Iris pigment epithelial cell (primary cell): ENCODE measurements at regions not wholly inside any gene's neighbourhood (a gene's known extent, or its start where the extent isn't known, plus 50 kb on each side); places are given as distances from the start of the nearest gene placed in this dataset.
"Not testable (repeated sequence)": the region's sequence is repeated elsewhere in the genome, so short reads cannot be mapped to it uniquely, and the experiment has no call there.

Experiments used
- DNase-seq: peaks from one replicate; pipeline ENCODE4 v3.0.0-alpha.2; 2011; ENCODE audit warnings: low read depth

GRCh38 chrX:115911967-115912366, 258.6 kb upstream of the AGTR2 start:
- DNase-seq: no peak

GRCh38 chrX:115912372-115912897, 258.1 kb upstream of the AGTR2 start:
- peak; percentile 22 for DNase-seq

- DNase-seq: no peak
Observed at GRCh38 chrX:115913575-115913974, 257.0 kb upstream of the AGTR2 start.

GRCh38 chrX:115915625-115916024, 254.9 kb upstream of the AGTR2 start:
- DNase-seq: not testable (repeated sequence)

GRCh38 chrX:115929480-115929879, 241.1 kb upstream of the AGTR2 start:
- DNase-seq: no peak

- DNase-seq: no peak
Observed at GRCh38 chrX:115936008-115936407, 234.5 kb upstream of the AGTR2 start.

- no peak for DNase-seq
Observed at GRCh38 chrX:115939070-115939469, 231.5 kb upstream of the AGTR2 start.

GRCh38 chrX:115939636-115940160, 230.8 kb upstream of the AGTR2 start:
- no peak for DNase-seq

GRCh38 chrX:115940348-115940747, 230.2 kb upstream of the AGTR2 start:
- DNase-seq: no peak

GRCh38 chrX:115940888-115941332, 229.6 kb upstream of the AGTR2 start:
- peak; percentile 19 for DNase-seq

GRCh38 chrX:115941388-115941787, 229.2 kb upstream of the AGTR2 start:
- no peak for DNase-seq

GRCh38 chrX:115946059-115946458, 224.5 kb upstream of the AGTR2 start:
- no peak for DNase-seq

- no peak for DNase-seq
Observed at GRCh38 chrX:115948018-115948923, 222.3 kb upstream of the AGTR2 start.

- DNase-seq: no peak
Observed at GRCh38 chrX:115949900-115950822, 220.4 kb upstream of the AGTR2 start.

GRCh38 chrX:115952417-115953092, 218.0 kb upstream of the AGTR2 start:
- DNase-seq: no peak

- no peak for DNase-seq
Observed at GRCh38 chrX:115957862-115958490, 212.6 kb upstream of the AGTR2 start.

- DNase-seq: no peak
Observed at GRCh38 chrX:115958687-115959359, 211.7 kb upstream of the AGTR2 start.

- DNase-seq: no peak
Observed at GRCh38 chrX:115960440-115961084, 210.0 kb upstream of the AGTR2 start.

- no peak for DNase-seq
Observed at GRCh38 chrX:115966920-115967319, 203.6 kb upstream of the AGTR2 start.
